NCI-H2196 (cell line): ENCODE measurements at regions not wholly inside any gene's neighbourhood (a gene's known extent, or its start where the extent isn't known, plus 50 kb on each side); places are given as distances from the start of the nearest gene placed in this dataset.
"Not testable (repeated sequence)": the region's sequence is repeated elsewhere in the genome, so short reads cannot be mapped to it uniquely, and the experiment has no call there.

Experiments
- DNase-seq: peaks from one replicate; lab custom pipeline; 2025; ENCODE audit not compliant: unreplicated experiment; lab: John Stamatoyannopoulos, UW

DNA sequence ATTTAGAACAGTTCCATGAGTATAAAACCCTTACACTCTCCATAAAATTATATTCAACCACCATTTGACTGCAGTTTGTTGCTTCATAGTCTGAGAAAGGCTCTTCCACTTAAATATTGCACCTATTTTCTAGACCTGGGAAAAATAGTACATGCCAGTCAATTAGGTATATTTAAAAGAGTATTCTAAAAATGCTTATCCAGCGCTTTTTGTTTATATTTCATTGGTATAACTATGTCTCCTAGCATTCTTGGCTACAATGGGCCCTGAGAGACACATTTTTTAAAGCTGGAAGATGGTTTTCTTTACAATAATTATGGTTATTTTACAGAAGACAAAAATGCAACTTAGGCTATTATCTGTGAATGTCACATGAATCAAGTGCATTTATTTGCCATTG lies 439.4 kb downstream of the KCNJ18 start:
- DNase-seq: no peak

DNA sequence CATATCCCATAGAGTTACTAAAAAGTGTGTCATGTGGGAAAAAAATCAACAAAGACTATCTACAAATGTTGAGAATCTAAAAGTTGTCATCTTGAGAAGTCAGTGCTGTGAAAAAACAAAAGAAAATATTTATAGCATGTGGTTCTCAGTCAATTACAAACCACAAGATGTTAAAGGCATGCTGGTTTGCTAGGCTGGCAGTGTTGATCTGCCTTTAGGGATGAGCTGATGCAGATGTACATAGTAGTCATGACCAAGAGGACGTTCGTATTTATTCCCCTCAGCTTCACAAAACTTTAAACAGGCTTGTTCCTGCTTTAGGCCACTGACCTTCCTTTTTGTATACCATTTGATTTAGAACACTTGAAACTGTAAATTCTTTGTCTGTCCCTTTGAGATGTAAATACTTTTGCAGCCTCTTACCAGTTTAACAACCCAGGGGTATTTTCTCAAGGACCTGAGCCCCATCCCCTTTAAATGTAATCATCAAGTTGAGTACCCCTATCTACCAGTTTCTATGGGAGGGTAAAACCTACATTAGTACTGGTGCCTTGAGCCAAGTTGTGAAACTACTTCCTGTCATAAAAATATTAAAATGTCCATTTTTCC lies 446.6 kb downstream of the KCNJ18 start:
- no peak for DNase-seq

DNA sequence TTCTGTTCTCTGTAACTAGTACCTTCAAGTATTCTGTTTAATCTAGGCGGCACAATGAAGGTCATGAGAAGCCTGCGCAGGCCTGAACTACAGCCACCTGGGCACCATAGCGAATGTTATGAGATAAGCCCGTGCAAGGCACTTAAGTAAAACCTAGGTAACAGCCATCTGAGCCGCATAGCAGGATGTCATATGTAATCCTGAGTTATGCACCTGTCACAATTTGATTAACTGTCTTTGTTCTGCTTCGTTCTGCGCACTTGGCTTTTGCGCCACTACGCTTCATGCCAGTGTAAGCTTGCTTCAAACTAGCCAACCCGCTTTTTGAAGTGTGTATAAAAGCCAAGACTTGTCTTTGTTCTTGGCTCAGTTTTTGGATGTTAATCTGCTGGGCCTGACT lies 449.8 kb downstream of the KCNJ18 start:
- no peak for DNase-seq

DNA sequence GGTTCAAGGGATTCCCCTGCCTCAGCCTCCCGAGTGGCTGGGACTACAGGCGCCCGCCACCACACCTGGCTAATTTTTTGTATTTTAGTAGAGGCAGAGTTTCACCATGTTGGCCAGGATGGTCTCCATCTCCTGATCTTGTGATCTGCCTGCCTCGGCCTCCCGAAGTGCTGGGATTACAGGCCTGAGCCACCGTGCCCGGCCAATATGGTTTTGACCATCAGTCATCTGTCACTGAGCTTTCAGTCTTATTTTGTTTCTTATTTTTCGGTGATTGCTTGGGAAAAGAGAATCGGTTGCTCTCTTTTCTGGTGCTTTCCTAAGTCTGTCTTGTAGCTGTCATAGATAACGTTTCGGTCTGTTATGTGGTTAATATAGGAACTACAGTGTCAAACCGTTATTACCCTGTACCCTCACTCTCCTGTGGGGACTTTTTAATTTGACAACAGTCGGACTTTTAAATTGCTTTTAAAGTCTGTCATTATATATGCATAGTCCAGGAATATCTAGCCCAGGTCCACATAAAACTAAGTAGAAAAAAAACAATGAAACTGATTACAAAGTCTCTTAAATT lies 453.4 kb downstream of the KCNJ18 start:
- no peak for DNase-seq

DNA sequence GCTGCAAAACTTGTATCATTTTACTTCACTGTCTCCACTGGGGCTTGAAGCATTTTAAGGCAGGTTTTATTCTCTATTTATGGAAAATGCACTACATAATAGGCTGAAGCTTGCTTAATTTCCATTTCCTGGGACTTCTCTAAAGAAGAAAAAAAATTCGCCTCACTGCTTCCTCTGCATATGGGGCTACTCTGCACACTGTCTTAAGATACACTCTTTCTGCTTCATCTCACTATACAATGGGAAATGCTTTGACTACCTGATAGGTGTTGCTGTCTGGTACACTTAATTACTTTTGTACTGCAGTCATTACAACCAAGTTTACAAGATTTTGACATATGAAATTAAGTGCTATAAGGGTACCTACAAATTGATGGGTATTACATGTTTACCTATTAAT lies 466.0 kb downstream of the KCNJ18 start:
- DNase-seq: no peak

DNA sequence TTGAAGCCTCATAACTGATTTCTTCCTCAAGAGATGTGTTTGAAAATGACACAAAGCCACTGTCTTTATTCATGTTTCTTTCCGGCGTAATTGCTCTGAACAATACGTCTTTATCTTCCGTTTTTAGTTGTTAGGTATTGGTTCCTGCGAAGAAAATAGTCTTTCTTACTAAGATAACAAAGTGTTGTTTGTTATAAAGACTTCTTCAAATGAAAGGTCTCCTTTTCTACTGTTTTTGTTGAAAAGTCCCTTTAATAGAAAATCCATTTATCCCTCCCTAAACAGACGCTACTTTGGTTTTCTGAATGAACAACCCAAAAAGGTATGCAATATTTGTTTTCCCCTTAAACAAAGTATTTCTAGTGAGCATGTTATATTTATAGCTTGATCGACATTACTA lies 469.1 kb downstream of the KCNJ18 start:
- no peak for DNase-seq

DNA sequence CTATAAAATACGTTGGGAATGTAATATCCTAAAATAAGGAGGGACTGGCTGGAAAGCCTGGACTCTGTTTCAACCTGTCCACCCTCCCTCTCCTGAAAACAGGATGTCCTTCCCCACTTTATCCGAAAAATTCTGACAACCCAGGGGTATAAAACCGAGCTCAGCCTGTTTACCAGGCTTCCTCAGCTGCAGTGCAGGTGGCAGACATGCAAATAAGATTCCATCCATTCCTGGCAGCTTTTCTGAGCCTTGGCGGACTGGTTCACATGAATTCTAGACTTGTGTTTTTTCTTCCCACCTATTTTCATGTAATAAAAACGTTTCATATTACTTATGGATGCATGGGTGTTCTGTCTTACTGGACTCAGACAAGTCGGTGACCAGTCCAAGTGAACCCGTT lies 479.3 kb downstream of the KCNJ18 start:
- no peak for DNase-seq

DNA sequence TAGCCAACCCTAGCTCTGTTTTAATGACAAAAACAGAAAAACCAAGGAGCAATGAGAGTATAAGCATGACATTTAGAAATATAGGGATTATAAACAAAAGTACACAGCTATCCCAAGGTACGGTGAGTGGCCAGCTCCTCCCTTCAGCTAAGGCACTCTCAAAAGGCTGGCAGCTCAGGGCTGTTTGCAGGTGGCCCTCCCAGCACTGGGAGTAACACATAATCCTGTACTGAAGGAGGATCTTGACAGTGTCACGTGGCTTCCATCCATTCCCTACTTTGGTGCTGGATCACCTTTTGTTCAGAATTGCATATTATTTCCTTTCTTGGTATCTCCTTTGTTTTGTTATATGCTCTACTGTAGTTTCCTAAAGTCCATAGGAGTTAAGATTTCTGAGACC lies 500.8 kb downstream of the KCNJ18 start:
- no peak for DNase-seq

DNA sequence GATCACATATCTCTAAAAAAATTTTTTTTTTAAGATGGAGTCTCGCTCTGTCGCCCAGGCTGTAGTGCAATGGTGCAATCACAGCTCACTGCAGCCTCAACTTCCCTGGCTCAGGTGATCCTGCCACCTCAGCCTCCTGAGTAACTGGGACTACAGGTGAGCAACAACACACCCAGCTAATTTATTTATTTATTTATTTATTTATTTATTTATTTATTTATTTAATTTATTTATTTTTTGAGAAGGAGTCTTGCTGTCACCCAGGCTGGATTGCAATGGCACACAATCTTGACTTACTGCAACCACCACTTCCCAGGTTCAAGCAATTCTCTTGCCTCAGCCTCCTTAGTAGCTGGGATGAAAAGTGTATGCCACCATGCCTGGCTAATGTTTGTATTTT lies 507.9 kb downstream of the KCNJ18 start:
- DNase-seq: not testable (repeated sequence)

DNA sequence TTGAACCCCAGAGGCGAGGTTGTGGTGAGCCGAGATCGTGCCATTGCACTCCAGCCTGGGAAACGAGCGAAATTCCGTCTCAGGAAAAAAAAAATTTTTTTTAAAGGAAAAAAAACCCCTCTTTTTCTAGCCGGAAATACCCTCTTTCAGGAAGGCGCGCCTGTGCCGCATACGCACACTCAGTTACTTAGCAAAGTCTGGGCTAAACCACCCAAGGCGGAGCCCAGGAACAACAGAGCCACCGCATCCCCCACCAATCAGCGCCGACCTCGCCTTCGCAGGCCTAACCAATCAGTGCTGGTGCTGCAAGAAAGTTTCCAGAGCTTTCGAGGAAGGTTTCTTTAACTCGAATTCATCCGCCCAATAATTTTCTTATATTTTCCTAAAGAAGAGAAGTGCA lies 510.4 kb downstream of the KCNJ18 start:
- no peak for DNase-seq

DNA sequence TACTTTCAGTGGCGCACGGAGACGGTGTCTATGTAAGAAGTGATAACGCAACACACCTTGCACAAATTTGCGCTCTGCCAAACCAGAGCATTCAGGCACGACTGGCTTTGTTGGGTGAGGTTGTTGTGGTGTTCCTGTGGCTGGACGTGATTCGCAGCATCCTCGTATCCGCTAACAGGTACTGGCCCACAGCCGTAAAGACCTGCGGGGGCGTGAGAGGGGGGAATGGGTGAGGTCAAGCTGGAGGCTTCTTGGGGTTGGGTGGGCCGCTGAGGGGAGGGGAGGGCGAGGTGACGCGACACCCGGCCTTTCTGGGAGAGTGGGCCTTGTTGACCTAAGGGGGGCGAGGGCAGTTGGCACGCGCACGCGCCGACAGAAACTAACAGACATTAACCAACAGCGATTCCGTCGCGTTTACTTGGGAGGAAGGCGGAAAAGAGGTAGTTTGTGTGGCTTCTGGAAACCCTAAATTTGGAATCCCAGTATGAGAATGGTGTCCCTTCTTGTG lies 510.9 kb downstream of the KCNJ18 start:
- DNase-seq: no peak

DNA sequence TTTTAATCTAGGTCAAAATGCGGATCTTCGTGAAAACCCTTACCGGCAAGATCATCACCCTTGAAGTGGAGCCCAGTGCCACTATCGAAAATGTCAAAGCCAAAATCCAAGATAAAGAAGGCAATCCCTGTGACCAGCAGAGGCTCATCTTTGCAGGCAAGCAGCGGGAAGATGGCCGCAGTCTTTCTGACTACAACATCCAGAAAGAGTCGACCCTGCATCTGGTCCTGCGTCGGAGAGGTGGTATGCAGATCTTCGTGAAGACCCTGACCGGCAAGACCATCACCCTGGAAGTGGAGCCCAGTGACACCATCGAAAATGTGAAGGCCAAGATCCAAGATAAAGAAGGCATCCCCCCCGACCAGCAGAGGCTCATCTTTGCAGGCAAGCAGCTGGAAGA lies 511.8 kb downstream of the KCNJ18 start:
- not testable (repeated sequence) for DNase-seq

DNA sequence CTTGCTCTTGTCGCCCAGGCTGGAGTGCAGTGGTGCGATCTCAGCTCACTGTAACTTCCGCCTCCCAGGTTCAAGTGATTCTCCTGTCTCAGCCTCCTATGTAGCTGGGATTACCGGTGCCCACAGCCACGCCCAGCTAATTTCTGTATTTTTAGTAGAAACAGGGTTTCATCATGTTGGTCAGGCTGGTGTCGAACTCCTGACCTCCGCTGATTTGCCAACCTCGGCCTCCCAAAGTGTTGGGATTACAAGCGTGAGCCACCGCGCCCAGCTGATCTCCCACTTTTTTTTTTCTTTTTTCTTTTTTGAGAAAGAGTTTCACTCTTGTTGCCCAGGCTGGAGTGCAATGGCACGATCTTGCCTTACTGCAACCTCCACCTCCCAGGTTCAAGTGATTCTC lies 517.9 kb downstream of the KCNJ18 start:
- not testable (repeated sequence) for DNase-seq

DNA sequence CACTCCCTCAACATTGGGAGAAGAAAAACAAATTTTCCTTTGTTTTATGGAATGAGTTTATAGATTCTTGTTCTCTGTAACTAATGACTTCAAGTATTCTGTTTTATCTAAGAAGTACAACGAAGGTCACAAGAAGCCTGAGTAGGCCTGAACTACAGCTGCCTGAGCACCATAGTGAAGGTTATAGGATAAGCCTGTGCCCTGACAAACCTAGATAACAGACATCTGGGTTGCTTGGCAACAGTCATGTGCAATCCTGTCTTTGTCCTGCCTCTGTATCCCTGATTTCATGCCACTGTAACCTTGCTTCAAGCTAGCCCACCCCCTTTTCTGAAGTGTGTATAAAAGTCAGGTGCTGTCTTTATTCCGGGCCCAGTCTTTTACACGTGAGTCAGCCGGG lies 520.8 kb downstream of the KCNJ18 start:
- DNase-seq: not testable (repeated sequence)

DNA sequence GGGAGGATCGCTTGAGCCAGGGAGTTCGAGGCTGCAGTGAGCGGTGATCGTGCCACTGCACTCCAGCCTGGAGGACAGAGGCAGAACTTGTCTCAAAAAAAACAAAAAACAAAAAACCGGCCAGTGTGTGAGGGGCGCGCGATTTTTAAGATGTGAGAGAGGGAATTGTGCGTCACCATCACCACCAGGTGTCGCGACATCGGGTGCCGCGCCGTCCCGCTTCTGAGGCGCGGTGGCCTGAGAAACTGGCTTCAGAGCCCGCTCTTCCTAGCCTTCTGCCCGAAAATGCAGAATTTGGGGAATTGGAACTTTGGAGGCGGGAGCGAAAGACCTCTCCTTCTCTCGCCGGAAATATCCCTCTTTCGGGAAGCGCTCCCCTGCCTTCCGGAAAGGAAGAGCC lies 524.8 kb downstream of the KCNJ18 start:
- DNase-seq: no peak

DNA sequence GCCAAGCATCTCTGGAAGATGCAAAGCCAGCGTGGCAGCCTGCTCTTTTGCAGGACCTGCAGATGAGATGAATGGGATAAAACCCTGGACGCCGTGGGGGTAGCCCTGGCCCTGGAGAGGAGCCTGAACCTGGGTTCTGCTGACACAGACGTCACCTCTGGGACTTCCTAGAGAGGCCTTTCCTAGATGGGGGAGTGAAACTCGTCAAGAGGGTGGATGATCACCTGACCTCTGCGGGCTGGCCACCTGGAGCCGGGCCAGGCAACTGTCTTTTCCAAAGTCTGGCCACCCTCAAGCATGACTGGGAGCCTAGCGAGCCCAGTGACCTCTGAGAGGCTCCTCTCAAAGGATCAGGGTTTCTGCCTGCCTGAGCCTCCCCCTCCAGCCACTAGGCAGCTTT lies 529.0 kb downstream of the KCNJ18 start:
- DNase-seq: no peak

DNA sequence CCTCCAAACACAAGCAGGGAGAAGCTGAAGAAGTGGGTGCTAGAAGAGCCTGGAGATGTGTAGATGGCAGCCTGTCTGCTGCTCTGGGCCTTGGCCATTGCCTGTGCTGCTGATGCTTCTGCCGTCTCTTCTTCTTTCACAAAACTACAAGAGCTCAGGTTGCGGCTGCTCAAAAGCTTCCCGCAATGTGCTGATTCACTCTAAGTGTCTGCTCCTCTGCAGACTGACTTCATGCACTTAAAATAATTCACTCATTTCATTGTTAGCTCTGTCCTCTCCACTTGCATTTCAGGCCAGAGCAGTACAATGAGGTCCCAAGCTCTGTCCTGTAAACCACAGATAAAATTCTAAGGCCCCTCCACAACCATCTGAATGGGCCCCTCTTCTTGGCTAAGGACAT lies 534.2 kb downstream of the KCNJ18 start:
- not testable (repeated sequence) for DNase-seq

DNA sequence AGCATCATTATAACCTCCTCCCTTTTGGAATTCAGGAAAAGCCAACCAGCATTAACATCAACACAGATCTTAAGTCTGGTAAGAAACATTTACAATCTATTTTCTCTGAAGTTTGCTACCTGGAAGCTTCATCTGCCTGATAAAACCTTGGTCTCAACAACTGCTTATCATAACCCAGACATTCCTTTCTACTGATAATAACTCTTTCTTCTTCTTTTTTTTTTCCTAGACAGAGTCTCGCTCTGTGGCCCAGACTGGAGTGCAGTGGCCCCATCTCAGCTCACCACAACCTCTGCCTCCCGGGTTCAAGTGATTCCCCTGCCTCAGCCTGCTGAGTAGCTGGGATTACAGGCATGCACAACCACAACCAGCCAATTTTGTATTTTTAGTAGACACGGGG lies 534.6 kb downstream of the KCNJ18 start:
- DNase-seq: not testable (repeated sequence)

DNA sequence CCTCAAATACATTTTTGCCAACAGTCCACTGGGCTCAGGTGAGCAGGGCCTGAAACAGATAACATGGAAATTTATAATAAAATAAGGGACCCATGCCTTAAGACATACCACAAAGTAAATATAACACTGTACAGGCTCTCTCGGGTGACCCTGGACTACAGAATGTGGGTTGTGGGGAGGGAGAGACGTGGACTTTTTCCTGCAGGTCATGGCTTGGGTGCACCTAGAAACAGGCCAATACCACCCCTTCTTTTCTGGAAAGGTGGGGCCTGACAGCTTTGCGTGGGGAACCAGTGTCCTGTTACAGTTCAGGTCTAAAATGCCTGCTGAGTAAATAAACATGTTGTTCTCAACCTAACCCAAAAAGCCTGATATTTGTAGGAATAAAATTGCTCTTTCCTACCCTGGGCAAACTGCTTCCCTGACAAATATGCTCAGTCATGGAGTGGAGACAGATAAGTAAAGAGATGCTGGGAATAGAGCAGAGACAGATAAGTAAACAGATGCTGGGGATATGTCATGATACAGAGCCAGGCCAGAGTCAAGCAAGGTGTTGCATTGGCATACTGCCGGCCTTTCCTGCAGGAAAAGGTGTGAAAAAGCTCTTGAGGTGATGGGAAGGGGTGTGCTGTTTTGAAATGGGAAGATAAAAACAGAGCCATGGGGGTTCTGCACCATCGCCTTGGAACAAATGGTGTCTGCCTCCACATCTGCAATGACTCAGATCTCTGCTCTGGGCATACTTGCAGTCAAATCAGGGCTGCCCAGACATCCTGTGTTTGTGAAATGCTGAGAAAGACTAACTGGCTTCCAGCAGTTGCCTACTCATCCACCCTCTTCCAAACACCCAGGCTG lies 535.6 kb downstream of the KCNJ18 start:
- not testable (repeated sequence) for DNase-seq

DNA sequence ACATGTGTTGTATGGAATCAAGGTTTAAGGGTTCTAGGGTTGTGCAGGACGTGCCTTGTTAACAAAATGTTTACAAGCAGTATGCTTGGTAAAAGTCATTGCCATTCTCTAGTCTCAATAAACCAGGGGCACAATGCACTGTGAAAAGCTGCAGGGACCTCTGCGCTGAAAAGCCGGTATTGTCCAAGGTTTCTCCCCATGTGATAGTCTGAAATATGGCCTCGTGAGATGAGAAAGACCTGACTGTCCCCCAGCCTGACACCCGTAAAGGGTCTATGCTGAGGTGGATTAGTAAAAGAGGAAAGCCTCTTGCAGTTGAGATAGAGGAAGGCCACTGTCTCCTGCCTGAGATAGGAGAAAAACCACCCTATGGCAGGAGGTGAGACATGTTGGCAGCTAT lies 537.5 kb downstream of the KCNJ18 start:
- DNase-seq: not testable (repeated sequence)

DNA sequence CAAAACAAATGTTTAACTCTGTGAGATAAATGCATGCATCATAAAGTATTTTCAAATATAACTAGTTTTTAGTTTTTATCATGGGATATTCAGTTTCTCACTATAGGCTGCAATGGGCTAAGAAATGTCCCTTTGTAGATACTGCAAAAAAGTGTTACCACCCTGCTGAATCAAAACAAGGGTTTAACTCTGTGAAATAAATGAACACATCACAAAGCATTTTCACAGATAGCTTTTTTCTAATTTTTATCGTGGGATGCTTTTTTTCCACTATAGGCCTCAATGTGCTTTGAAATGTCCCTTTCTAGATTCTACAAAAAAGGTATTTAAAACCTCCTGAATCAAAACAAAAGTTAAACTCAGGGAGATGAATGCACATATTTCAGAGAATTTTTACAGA lies 541.1 kb downstream of the KCNJ18 start:
- no peak for DNase-seq

DNA sequence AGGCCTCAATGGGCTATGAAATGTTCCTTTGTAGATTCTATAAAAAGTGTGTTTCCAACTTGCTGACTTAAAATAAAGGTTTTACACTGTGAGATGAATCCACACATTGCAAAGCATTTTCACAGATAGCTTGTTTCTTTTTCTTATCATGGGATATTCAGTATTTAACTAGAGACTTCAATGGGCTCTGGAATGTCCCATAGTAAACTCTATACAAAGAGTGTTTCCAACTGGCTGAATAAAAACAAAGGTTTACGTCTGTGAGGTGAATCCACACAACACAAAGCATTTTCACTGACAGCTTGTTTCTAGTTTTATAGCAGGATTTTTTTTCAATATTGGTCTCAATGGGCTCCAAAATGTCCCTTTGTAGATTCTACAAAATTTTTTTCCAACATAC lies 550.1 kb downstream of the KCNJ18 start:
- no peak for DNase-seq
